Heart left ventricle (tissue), 16 donors: ENCODE measurements at regions not wholly inside any gene's neighbourhood (a gene's known extent, or its start where the extent isn't known, plus 50 kb on each side); places are given as distances from the start of the nearest gene placed in this dataset.

Experiments
- ATAC-seq, 4 donors: fragments of 200-7000 bp; cut with Tn5 transposase; one replicate each; pipeline ENCODE4 v1.9.1; 2020 to 2022; ENCODE audit warnings: moderate library complexity in 4 of 4, mild to moderate bottlenecking in 3 of 4, moderate number of reproducible peaks in 1 of 4
- DNase-seq, 5 donors: peaks; one replicate each; pipeline ENCODE4 v3.0.0-alpha.2; 2020
- H3K27ac ChIP-seq, 12 donors: fragments of 200-600 bp; sonication (generic) in 4 of 12; one replicate each; pipeline versions ENCODE4 v1.5.0 to v1.8.0; 2016 to 2022; ENCODE audit warnings: mild to moderate bottlenecking in 2 of 12
- H3K27me3 ChIP-seq, 9 donors: fragments of 200-600 bp; sonication (generic) in 2 of 9; one replicate each; pipeline versions ENCODE4 v1.5.1 to v1.8.0; 2016 to 2022; ENCODE audit warnings: mild to moderate bottlenecking in 3 of 9
- H3K36me3 ChIP-seq, 9 donors: fragments of 200-600 bp; sonication (generic) in 2 of 9; one replicate each; pipeline versions ENCODE4 v1.5.0 to v1.8.0; 2018 to 2022; ENCODE audit warnings: mild to moderate bottlenecking in 2 of 9
- H3K4me1 ChIP-seq, 12 donors: fragments of 200-600 bp; sonication (generic) in 4 of 12; one replicate each; pipeline versions ENCODE4 v1.5.0 to v1.8.0; 2016 to 2022; ENCODE audit warnings: mild to moderate bottlenecking in 3 of 12
- H3K4me3 ChIP-seq, 12 donors: fragments of 200-600 bp; sonication (generic) in 4 of 12; one replicate each; pipeline versions ENCODE4 v1.5.0 to v1.8.0; 2017 to 2022; ENCODE audit warnings: mild to moderate bottlenecking in 9 of 12, moderate library complexity in 4 of 12
- H3K9me3 ChIP-seq, 12 donors: fragments of 200-600 bp; sonication (generic) in 4 of 12; one replicate each; pipeline versions ENCODE4 v1.5.0 to v1.8.0; 2016 to 2022; ENCODE audit warnings: mild to moderate bottlenecking in 1 of 12
- POLR2A ChIP-seq, 2 donors: fragments of 450-650 bp; IDR thresholded peaks; one replicate each; pipeline ENCODE4 v1.6.1; 2017; ENCODE audit warnings: antibody characterized with exemption in 2 of 2, mild to moderate bottlenecking in 2 of 2, moderate library complexity in 2 of 2
- WGBS, 4 donors: extraction: QIAGEN DNeasy Blood & Tissue Kit in 2 of 4; methylation state at CpG; one replicate each; pipeline versions ENCODE4 v1.1.5 to v1.1.7; 2013 to 2018; 5-methylcytosine and 5-hydroxymethylcytosine counted together
- intact Hi-C, 10 donors: fragments of 100-400 bp; cut with DNase I; formaldehyde crosslinking; loops; one replicate each; pipeline versions ENCODE4 v1.11.1 to v1.14.2; 2022
- TF ChIP-seq, protein P1 (sequence below), 12 donors: fragments of 200-600 bp; sonication (generic) in 4 of 12; IDR thresholded peaks; one replicate each; pipeline versions ENCODE4 v1.5.0 to v1.8.0; 2018 to 2022; ENCODE audit warnings: antibody characterized with exemption in 12 of 12, mild to moderate bottlenecking in 5 of 12
- donor health status: ischemic (EF 13 %, LVEDD 7.1; RV severe dilation, severe dysfunction).
- donor health status: healthy with polysubstance abuse.
- donor health status: DM: no; HTN: yes; CAD: no.
- donor health status: DM: no; HTN: no; CAD: no.
- donor health status: ischemic (EF 25% LVEDD 6.9; RV normal size, moderate dysfunction).
- donor health status: ischemic (EF 25% LVEDD 5.7; RV mildly dilated, moderate dysfunction).
- donor health status: healthy.
- donor health status: DM: yes; HTN: yes; CAD: no.
- donor health status: ischemic (EF 35%, LVEDD 5.7; RV mildly dilated, moderate dysfunction).
- donor health status: nonischemic (EF 11% LVEDD 7.7; RV severe dilation, severe dysfunction).
- donor health status: DM: yes; HTN: yes; CAD: no.
- donor health status: PGD.
- donor health status: ischemic (EF 29% LVEDD 5.4; RV normal size, mild dysfunction).
- donor health status: nonischemic (EF 23%, LVEDD 6.1; RV moderate dilation, normal function).

DNA sequence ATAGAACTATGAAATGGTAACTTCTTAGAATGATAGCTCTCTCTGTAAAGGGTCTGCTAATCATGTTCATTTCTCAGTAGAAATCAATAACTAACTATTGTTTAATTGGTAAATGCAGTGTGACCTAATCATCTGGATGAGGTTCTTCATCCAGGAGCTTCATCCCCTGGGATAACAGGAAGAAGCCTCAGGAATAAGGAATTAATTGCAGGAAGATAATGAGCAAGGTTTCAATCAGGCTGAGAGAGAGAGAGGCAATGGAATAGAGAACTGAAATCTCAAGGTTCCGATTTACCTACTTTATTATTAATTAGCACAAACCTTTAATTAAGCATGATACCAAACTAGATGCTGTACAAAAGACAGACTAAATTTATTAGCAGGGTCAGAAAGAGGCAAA lies 499.7 kb downstream of the MAT2B start:
- TF ChIP-seq, protein P1, sequence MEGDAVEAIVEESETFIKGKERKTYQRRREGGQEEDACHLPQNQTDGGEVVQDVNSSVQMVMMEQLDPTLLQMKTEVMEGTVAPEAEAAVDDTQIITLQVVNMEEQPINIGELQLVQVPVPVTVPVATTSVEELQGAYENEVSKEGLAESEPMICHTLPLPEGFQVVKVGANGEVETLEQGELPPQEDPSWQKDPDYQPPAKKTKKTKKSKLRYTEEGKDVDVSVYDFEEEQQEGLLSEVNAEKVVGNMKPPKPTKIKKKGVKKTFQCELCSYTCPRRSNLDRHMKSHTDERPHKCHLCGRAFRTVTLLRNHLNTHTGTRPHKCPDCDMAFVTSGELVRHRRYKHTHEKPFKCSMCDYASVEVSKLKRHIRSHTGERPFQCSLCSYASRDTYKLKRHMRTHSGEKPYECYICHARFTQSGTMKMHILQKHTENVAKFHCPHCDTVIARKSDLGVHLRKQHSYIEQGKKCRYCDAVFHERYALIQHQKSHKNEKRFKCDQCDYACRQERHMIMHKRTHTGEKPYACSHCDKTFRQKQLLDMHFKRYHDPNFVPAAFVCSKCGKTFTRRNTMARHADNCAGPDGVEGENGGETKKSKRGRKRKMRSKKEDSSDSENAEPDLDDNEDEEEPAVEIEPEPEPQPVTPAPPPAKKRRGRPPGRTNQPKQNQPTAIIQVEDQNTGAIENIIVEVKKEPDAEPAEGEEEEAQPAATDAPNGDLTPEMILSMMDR (IDR thresholded peaks at IDR 0.05): no peak
- TF ChIP-seq POLR2A (IDR thresholded peaks at IDR 0.05): no peak
- Histone ChIP-seq H3K9me3 (no peaks in the 10 kb centered on the region), H3K27ac (no peak overlapping the region), H3K27me3 (no peaks in the 10 kb centered on the region), H3K36me3 (no peaks in the 10 kb centered on the region), H3K4me3 (no peak overlapping the region), H3K4me1 (no peaks in the 10 kb centered on the region)
- ATAC-seq (no peak), DNase-seq (no peak)
- intact Hi-C loops: no loop called here
- WGBS, 4 donors: 80 to 94% (median 90%) methylated on average over 1 of the region's 1 CpG

DNA sequence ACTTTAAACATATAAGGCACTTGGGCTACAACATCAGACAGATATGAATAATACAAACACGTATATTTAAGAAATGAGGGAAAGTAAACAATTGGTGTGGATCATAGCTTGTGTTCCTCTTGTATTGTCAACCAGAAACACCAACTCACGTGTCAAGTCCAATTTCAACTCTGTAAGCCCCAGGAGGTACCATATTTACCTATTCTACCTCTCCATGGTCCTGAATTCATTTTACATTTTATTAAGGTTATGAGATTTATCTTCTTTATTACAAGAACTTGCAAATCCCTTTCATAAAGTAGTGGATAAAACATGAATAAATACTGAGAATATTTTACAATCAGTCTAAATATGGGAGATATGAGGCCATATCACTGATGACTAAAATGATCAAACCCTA lies 501.6 kb downstream of the MAT2B start:
- no peaks in the 10 kb centered on the region for H3K4me1 ChIP-seq
- DNase-seq (no peak), ATAC-seq (no peak)
- no peak for TF ChIP-seq POLR2A (IDR thresholded peaks at IDR 0.05)
- TF ChIP-seq, protein P1 (IDR thresholded peaks at IDR 0.05): no peak
- no peak overlapping the region for H3K27ac ChIP-seq
- no peak overlapping the region for H3K4me3 ChIP-seq
- H3K36me3 ChIP-seq: no peaks in the 10 kb centered on the region
- no peaks in the 10 kb centered on the region for H3K9me3 ChIP-seq
- no peaks in the 10 kb centered on the region for H3K27me3 ChIP-seq
- intact Hi-C loops: no loop called here
- 65 to 76% (median 67%) methylated on average over 2 of the region's 2 CpGs for WGBS, 4 donors

DNA sequence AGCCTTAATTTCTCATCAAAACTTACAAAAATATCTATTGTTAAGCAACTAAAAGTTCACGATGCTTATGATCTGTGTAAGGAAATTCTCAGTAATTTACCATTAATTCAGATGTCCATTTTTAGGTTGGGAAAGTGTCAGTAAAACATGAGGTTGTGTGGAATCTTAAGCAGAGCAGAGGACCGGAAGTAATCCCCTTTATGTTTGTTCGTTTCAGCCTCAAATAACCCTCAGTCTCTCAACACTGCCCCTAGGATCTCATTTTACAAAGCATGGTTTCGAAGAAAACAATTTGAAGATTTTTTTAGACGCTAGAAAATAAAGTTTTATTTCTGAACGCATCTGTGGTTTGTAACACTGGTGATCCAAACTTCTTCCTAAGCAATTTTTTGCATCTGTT lies 504.2 kb downstream of the MAT2B start:
- DNase-seq: no peak
- no peaks in the 10 kb centered on the region for H3K36me3 ChIP-seq
- no peaks in the 10 kb centered on the region for H3K9me3 ChIP-seq
- intact Hi-C loops: loop anchor here (5.0 to 10.0 kb wide), 6 partner anchors 465 to 1205 kb away; no protein-coding TSS in a partner anchor
- no peak overlapping the region for H3K4me3 ChIP-seq
- no peaks in the 10 kb centered on the region for H3K4me1 ChIP-seq
- H3K27me3 ChIP-seq: no peaks in the 10 kb centered on the region
- no peak overlapping the region for H3K27ac ChIP-seq
- no peak for ATAC-seq
- TF ChIP-seq, protein P1 (IDR thresholded peaks at IDR 0.05): no peak
- no peak for TF ChIP-seq POLR2A (IDR thresholded peaks at IDR 0.05)
- 80 to 87% (median 84%) methylated on average over 6 of the region's 6 CpGs for WGBS, 4 donors

DNA sequence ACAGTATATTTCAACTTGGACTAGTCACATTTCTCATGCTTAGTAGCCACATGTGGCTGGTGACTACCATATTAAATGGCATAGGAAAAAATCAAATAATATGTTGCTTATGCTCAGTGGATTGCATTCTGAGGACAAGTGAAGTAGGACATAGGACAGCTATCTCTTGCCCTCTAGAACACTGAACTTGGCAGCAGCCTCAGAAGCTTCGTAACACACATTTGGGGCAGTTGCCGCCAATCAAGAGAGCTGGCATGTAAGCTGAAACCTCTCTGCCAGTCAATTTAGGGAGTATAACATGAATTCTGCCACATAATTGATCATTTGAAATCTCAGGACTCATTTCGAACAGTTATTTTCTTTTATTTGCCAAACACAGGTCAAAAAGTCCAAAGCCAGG lies 505.5 kb downstream of the MAT2B start:
- TF ChIP-seq, protein P1 (IDR thresholded peaks at IDR 0.05): no peak
- TF ChIP-seq POLR2A (IDR thresholded peaks at IDR 0.05): no peak
- Histone ChIP-seq H3K27me3 (no peaks in the 10 kb centered on the region), H3K9me3 (no peaks in the 10 kb centered on the region), H3K36me3 (no peaks in the 10 kb centered on the region), H3K4me3 (no peak overlapping the region), H3K4me1 (no peaks in the 10 kb centered on the region), H3K27ac (no peak overlapping the region)
- intact Hi-C loops: loop anchor here (5.0 to 10.0 kb wide), 6 partner anchors 464 to 1204 kb away; no protein-coding TSS in a partner anchor
- 51 to 57% (median 56%) methylated on average over 3 of the region's 3 CpGs for WGBS, 4 donors
- ATAC-seq (no peak), DNase-seq (no peak)
